Cardiac muscle cell (in vitro differentiated cells and primary cell): ENCODE measurements at regions not wholly inside any gene's neighbourhood (a gene's known extent, or its start where the extent isn't known, plus 50 kb on each side); places are given as distances from the start of the nearest gene placed in this dataset.

Source experiments
- DNase-seq, 2 donors: peaks; one replicate each; pipeline versions ENCODE4 v3.0.0 to v3.0.0-alpha.2; 2010 to 2017; ENCODE audit warnings: low read depth in 1 of 2, low spot score in 1 of 2
- H3K27ac ChIP-seq: fragments of 200-600 bp; sonication (generic); 2 replicates; pipeline ENCODE4 v1.5.1; 2016
- H3K27me3 ChIP-seq: fragments of 200-600 bp; sonication (generic); 2 replicates; pipeline ENCODE4 v1.6.0; 2016; ENCODE audit warnings: control low read depth
- H3K36me3 ChIP-seq: fragments of 200-600 bp; sonication (generic); 2 replicates; pipeline ENCODE4 v1.5.1; 2016; ENCODE audit warnings: control low read depth
- H3K4me1 ChIP-seq: fragments of 200-600 bp; sonication (generic); 2 replicates; pipeline ENCODE4 v1.8.1; 2017; ENCODE audit warnings: low read depth, mild to moderate bottlenecking, mixed run types
- H3K4me3 ChIP-seq: fragments of 200-600 bp; sonication (generic); 2 replicates; pipeline ENCODE4 v1.5.1; 2016; ENCODE audit warnings: mild to moderate bottlenecking
- H3K9me3 ChIP-seq: fragments of 200-600 bp; sonication (generic); 2 replicates; pipeline ENCODE4 v1.5.1; 2017; ENCODE audit warnings: low read depth, mild to moderate bottlenecking, control low read depth
- TF ChIP-seq, protein P1 (sequence below): IDR thresholded peaks from 2 replicates; pipeline ENCODE4 v1.5.1; 2012; ENCODE audit warnings: low read depth, mild to moderate bottlenecking, low read length

DNA sequence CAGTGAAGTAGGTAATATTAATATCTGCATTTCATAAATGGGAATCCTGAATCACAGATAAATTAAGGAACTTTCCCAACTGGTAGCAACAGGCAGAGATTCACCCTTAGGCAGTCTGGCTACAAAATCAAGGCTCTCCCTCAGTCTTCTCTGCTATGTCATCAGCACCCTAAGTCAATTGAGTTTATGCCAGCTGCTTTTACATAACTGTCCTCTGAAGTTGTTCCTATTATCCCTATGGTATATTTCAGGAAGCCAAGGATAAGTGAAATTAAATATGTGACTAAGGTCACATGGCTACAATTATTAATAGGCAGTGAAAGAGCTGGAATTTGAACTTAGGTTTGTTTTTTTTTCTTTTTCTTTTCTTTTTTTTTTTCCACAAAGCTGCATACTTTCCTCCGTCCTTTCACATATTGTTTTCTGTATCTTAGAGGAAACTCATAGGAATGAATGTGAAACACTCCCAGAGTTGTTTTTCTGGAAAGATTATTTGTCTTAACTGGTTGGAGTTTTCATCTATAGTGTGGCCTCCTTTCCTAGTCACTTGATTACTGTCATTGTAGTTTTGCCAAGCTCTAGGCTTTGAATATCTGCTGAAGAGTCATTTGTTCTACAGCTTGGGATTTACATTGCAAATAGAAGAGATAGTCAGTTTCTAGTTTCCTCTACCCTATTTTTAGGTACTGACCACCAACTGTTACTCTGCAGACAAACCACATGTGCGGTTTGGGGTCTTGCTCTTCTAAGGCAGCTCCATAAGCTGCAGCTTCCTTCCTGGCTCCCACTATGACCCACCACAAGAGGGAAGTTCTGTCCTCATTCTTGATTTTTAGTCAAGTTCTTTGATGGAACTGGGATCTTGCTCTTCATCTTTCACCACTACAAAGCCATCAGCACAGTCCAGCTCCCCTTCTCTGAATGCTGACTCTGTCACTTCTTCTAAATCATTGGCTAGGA lies 338.0 kb upstream of the KIAA1217 start:
- no peak overlapping the region for H3K4me3 ChIP-seq
- H3K9me3 ChIP-seq = no peaks in the 10 kb centered on the region
- DNase-seq = no peak
- no peaks in the 10 kb centered on the region for H3K4me1 ChIP-seq
- no peaks in the 10 kb centered on the region for H3K27me3 ChIP-seq
- no peaks in the 10 kb centered on the region for H3K36me3 ChIP-seq
- TF ChIP-seq, protein P1, sequence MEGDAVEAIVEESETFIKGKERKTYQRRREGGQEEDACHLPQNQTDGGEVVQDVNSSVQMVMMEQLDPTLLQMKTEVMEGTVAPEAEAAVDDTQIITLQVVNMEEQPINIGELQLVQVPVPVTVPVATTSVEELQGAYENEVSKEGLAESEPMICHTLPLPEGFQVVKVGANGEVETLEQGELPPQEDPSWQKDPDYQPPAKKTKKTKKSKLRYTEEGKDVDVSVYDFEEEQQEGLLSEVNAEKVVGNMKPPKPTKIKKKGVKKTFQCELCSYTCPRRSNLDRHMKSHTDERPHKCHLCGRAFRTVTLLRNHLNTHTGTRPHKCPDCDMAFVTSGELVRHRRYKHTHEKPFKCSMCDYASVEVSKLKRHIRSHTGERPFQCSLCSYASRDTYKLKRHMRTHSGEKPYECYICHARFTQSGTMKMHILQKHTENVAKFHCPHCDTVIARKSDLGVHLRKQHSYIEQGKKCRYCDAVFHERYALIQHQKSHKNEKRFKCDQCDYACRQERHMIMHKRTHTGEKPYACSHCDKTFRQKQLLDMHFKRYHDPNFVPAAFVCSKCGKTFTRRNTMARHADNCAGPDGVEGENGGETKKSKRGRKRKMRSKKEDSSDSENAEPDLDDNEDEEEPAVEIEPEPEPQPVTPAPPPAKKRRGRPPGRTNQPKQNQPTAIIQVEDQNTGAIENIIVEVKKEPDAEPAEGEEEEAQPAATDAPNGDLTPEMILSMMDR = no peak
- no peak overlapping the region for H3K27ac ChIP-seq

DNA sequence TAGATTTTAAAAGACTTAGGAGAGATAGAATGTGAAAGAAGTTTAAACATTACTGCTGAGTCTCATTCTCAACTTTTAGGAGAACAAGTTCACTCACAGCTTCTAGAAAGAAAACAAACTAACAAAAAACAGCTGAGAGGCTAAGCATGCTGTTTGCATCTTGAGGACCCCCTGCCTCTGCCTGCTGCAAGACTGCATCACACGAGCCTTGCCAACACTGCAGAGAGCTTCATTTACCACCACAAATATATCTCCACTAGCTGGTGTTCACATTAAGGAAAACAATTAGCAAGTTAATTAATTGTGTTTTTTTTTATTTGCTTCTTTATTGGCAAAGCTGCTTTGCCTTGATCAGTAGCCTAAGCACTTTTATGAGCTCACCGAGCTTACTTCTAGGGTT lies 336.6 kb upstream of the KIAA1217 start:
- no peaks in the 10 kb centered on the region for H3K27me3 ChIP-seq
- no peak for DNase-seq
- no peaks in the 10 kb centered on the region for H3K9me3 ChIP-seq
- no peak overlapping the region for H3K27ac ChIP-seq
- no peak overlapping the region for H3K4me3 ChIP-seq
- no peaks in the 10 kb centered on the region for H3K4me1 ChIP-seq
- TF ChIP-seq, protein P1 = no peak
- H3K36me3 ChIP-seq = no peaks in the 10 kb centered on the region

DNA sequence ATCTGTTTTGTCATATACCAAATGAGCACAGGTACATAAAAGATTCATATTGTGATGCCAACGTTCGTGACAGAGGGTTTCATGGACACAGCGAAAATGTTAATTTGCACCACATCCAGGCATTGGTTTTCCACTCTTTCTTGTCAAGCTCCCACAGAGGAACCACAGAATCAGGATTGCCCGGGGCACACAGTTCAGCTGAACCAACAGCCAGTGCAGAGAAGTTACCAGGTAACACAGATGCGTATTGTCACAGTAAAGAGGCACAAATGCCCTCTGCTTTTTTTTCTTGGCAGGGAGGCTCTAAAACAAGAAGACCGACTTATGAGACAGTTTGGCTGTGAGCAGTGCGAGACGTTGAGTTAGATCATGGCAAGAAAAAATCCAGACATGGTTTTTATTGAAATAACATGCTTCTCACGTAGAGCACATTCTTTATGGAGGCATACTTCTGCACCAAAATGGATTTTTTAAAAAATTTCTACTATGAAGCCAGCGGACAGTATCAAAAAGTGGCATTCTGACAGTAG lies 331.1 kb upstream of the KIAA1217 start:
- TF ChIP-seq, protein P1 = no peak
- Histone ChIP-seq H3K9me3 (no peaks in the 10 kb centered on the region), H3K4me3 (no peak overlapping the region), H3K27me3 (peaks cover 12% of the 10 kb centered on the region), H3K36me3 (no peaks in the 10 kb centered on the region), H3K4me1 (no peaks in the 10 kb centered on the region), H3K27ac (no peak overlapping the region)
- DNase-seq = no peak

DNA sequence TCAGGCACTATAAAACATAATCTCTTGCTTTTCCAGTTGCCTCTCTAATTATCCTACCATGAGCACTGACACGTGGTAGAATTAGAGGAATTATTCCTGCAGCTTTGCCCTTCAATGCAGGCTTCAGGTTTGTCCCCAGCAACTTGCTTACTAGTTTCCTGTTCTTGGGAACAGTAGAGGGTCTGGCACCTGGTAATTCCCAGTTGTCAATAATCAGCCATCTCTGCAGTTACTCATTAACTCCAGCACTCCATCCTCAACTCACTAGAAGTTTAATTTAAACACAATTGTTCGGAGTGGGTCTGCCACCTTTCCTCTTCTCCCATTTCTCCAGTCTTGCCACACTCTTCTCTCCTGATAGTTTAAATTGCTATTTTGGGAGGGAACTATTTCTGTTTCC lies 324.3 kb upstream of the KIAA1217 start:
- peaks cover 9% of the 10 kb centered on the region for H3K4me1 ChIP-seq
- H3K36me3 ChIP-seq = no peaks in the 10 kb centered on the region
- H3K9me3 ChIP-seq = no peaks in the 10 kb centered on the region
- no peak for DNase-seq
- no peak overlapping the region for H3K4me3 ChIP-seq
- H3K27me3 ChIP-seq = peaks cover 9% of the 10 kb centered on the region
- no peak overlapping the region for H3K27ac ChIP-seq
- TF ChIP-seq, protein P1 = no peak

DNA sequence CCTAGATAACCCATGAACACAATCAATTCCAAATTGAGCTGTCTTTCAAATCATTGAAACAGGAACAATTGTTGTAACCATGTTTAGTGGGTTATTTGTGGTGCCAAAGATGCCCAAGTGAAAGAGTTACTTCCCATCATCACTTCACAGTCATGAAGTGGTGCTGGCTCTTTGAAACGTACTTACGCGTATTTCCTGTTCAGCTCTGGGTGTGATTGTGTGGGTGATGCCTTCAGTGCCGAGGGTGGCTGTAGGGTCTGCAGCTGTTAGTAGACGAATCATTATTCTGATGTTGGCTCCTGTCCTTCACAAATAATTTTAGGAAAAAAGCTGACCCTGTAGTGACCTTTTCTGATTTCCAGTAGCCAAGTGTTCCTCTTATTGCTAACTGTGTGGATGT lies 323.1 kb upstream of the KIAA1217 start:
- Histone ChIP-seq H3K27me3 (peaks cover 9% of the 10 kb centered on the region), H3K9me3 (no peaks in the 10 kb centered on the region), H3K4me3 (no peak overlapping the region), H3K36me3 (no peaks in the 10 kb centered on the region), H3K4me1 (peaks cover 9% of the 10 kb centered on the region), H3K27ac (no peak overlapping the region)
- DNase-seq = no peak
- TF ChIP-seq, protein P1 = no peak
